IMR-90 (cell line): ENCODE measurements at regions not wholly inside any gene's neighbourhood (a gene's known extent, or its start where the extent isn't known, plus 50 kb on each side); places are given as distances from the start of the nearest gene placed in this dataset.

Experiments
- ATAC-seq: fragments of 200-7000 bp; cut with Tn5 transposase; 2 replicates; pipeline ENCODE4 v1.9.1; 2020; ENCODE audit warnings: low read depth, mild to moderate bottlenecking, moderate library complexity
- BruUV-seq: library from RNA; stranded (reverse); fragments of 400-500 nt; replicated peaks from 2 replicates; lab custom pipeline; 2021; lab: Mats Ljungman, UMichigan
- CTCF ChIA-PET: fragments of 300-600 bp; formaldehyde crosslinking; extraction: SDS; loops from one replicate; lab custom pipeline; 2021; ENCODE audit warnings: antibody characterized with exemption; lab: Yijun Ruan, JAX
- POLR2A ChIA-PET: fragments of 300-600 bp; sonication (Branson Sonifier 250); formaldehyde crosslinking; loops from one replicate; lab custom pipeline; 2022; ENCODE audit warnings: antibody characterized with exemption; ENCODE audit not compliant: unreplicated experiment; lab: Charles Lee
- DNase-seq: peaks from one replicate; pipeline ENCODE4 v3.0.0; 2013
- H2AFZ ChIP-seq: replicated peaks from 2 replicates; pipeline ENCODE3; 2013; ENCODE audit warnings: low read length, mild to moderate bottlenecking; ENCODE audit not compliant: poor library complexity
- H2AK5ac ChIP-seq: 2 replicates; pipeline ENCODE4 v1.6.1; 2013; ENCODE audit warnings: low read depth, low read length, inconsistent platforms
- H2AK9ac ChIP-seq: replicated peaks from 2 replicates; pipeline ENCODE3; 2013; ENCODE audit warnings: mild to moderate bottlenecking, low read depth, low read length, moderate library complexity; ENCODE audit not compliant: poor library complexity
- H2BK120ac ChIP-seq: 2 replicates; pipeline ENCODE4 v1.6.1; 2013; ENCODE audit warnings: low read depth, low read length, inconsistent platforms
- H2BK15ac ChIP-seq: 3 replicates; pipeline ENCODE4 v1.6.1; 2013; ENCODE audit warnings: low read depth, low read length, inconsistent platforms
- H2BK20ac ChIP-seq: 2 replicates; pipeline ENCODE4 v1.6.1; 2013; ENCODE audit warnings: low read depth, mild to moderate bottlenecking, inconsistent platforms, low read length, moderate library complexity
- H2BK5ac ChIP-seq: 2 replicates; pipeline ENCODE4 v1.6.1; 2013; ENCODE audit warnings: mild to moderate bottlenecking, low read depth, low read length, inconsistent platforms; ENCODE audit not compliant: poor library complexity, severe bottlenecking
- H3K14ac ChIP-seq: replicated peaks from 2 replicates; pipeline ENCODE4 v1.6.1; 2013; ENCODE audit warnings: low read depth, low read length, inconsistent platforms
- H3K18ac ChIP-seq: 2 replicates; pipeline ENCODE4 v1.6.1; 2013; ENCODE audit warnings: low read depth, low read length, control low read depth
- H3K23ac ChIP-seq: 2 replicates; pipeline ENCODE4 v1.6.1; 2013; ENCODE audit warnings: low read depth, low read length, inconsistent platforms
- H3K27ac ChIP-seq: 2 replicates; pipeline ENCODE4 v1.5.1; 2013; ENCODE audit warnings: mild to moderate bottlenecking, control low read depth, low read length; ENCODE audit not compliant: insufficient read depth
- H3K27me3 ChIP-seq: 2 replicates; pipeline ENCODE4 v1.6.1; 2013; ENCODE audit warnings: low read length; ENCODE audit not compliant: control insufficient read depth, insufficient read depth
- H3K36me3 ChIP-seq: 2 replicates; pipeline ENCODE4 v1.6.1; 2013; ENCODE audit warnings: low read length, mixed read lengths; ENCODE audit not compliant: control insufficient read depth, insufficient read depth
- H3K4ac ChIP-seq: 2 replicates; pipeline ENCODE4 v1.6.1; 2013; ENCODE audit warnings: low read depth, low read length, inconsistent platforms
- H3K4me1 ChIP-seq: 2 replicates; pipeline ENCODE4 v1.6.1; 2013; ENCODE audit warnings: low read length, mixed read lengths; ENCODE audit not compliant: control insufficient read depth, insufficient read depth
- H3K4me2 ChIP-seq: 2 replicates; pipeline ENCODE4 v1.6.1; 2013; ENCODE audit warnings: low read depth, mild to moderate bottlenecking, control low read depth, low read length, moderate library complexity
- H3K4me3 ChIP-seq: 2 replicates; pipeline ENCODE4 v1.5.1; 2013; ENCODE audit warnings: low read depth, mild to moderate bottlenecking, control low read depth, low read length, moderate library complexity; ENCODE audit not compliant: insufficient read depth
- H3K56ac ChIP-seq: 2 replicates; pipeline ENCODE4 v1.6.1; 2013; ENCODE audit warnings: low read length, inconsistent platforms; ENCODE audit not compliant: insufficient read depth; ENCODE audit errors: extremely low read depth
- H3K79me1 ChIP-seq, 2 experiments: 2 replicates each; pipeline ENCODE4 v1.6.1; 2013; ENCODE audit warnings: low read length in 2 of 2, inconsistent platforms in 1 of 2, low read depth in 1 of 2
- H3K9ac ChIP-seq: 2 replicates; pipeline ENCODE4 v1.6.1; 2013; ENCODE audit warnings: low read depth, low read length, control low read depth
- H3K9me1 ChIP-seq: 2 replicates; pipeline ENCODE4 v1.6.1; 2013; ENCODE audit warnings: low read length, inconsistent platforms; ENCODE audit not compliant: insufficient read depth
- H3K9me3 ChIP-seq: 2 replicates; pipeline ENCODE4 v1.6.1; 2013; ENCODE audit warnings: low read length; ENCODE audit not compliant: control insufficient read depth, insufficient read depth
- H4K20me1 ChIP-seq: 2 replicates; pipeline ENCODE4 v1.6.1; 2013; ENCODE audit warnings: low read length, inconsistent platforms; ENCODE audit not compliant: insufficient read depth
- H4K5ac ChIP-seq: 2 replicates; pipeline ENCODE4 v1.6.1; 2013; ENCODE audit warnings: mild to moderate bottlenecking, low read depth, low read length, control low read depth
- H4K8ac ChIP-seq, 2 experiments: 2 replicates each; pipeline ENCODE4 v1.6.1; 2013; ENCODE audit warnings: low read depth in 2 of 2, low read length in 2 of 2, control low read depth in 1 of 2, inconsistent platforms in 1 of 2
- H4K91ac ChIP-seq: 2 replicates; pipeline ENCODE4 v1.6.1; 2013; ENCODE audit warnings: low read depth, low read length, inconsistent platforms; ENCODE audit not compliant: insufficient read depth
- BHLHE40 ChIP-seq: fragments of 150-350 bp; IDR thresholded peaks from 2 replicates; pipeline ENCODE4 v1.6.1; 2016; ENCODE audit warnings: mild to moderate bottlenecking, low read depth, low read length
- CEBPB ChIP-seq: IDR thresholded peaks from 2 replicates; pipeline ENCODE4 v1.6.1; 2012; ENCODE audit warnings: low read depth, low read length, improper control_type of control experiment
- CHD1 ChIP-seq: IDR thresholded peaks from 2 replicates; pipeline ENCODE4 v1.6.1; 2012; ENCODE audit warnings: low read depth, low read length, improper control_type of control experiment
- CTCF ChIP-seq: conservative IDR thresholded peaks from 2 replicates; pipeline ENCODE4 v1.5.1; 2012; ENCODE audit warnings: mild to moderate bottlenecking, low read depth, low read length, improper control_type of control experiment
- ELK1 ChIP-seq: fragments of 150-350 bp; IDR thresholded peaks from 2 replicates; pipeline ENCODE4 v1.6.1; 2016; ENCODE audit warnings: low read depth, mild to moderate bottlenecking, low read length, moderate library complexity, borderline replicate concordance
- FOS ChIP-seq: fragments of 150-350 bp; IDR thresholded peaks from 2 replicates; pipeline ENCODE4 v1.6.1; 2016; ENCODE audit warnings: low read depth, low read length
- MAFK ChIP-seq: IDR thresholded peaks from 2 replicates; pipeline ENCODE4 v1.6.1; 2012; ENCODE audit warnings: low read depth, low read length, improper control_type of control experiment
- MAZ ChIP-seq: IDR thresholded peaks from 2 replicates; pipeline ENCODE4 v1.6.1; 2012; ENCODE audit warnings: low read depth, mild to moderate bottlenecking, low read length, improper control_type of control experiment, moderate library complexity, borderline replicate concordance
- NFE2L2 ChIP-seq: fragments of 150-350 bp; IDR thresholded peaks from 2 replicates; pipeline ENCODE4 v1.6.1; 2016; ENCODE audit warnings: low read depth, mild to moderate bottlenecking, low read length
- POLR2A ChIP-seq: IDR thresholded peaks from 2 replicates; pipeline ENCODE4 v1.6.1; 2012; ENCODE audit warnings: mild to moderate bottlenecking, low read depth, low read length
- RCOR1 ChIP-seq: IDR thresholded peaks from 2 replicates; pipeline ENCODE4 v1.6.1; 2012; ENCODE audit warnings: mild to moderate bottlenecking, low read length, improper control_type of control experiment; ENCODE audit not compliant: insufficient replicate concordance
- RFX5 ChIP-seq: IDR thresholded peaks from 2 replicates; pipeline ENCODE4 v1.8.0; 2012; ENCODE audit warnings: low read depth, mild to moderate bottlenecking, low read length, moderate library complexity
- SMC3 ChIP-seq: fragments of 150-350 bp; IDR thresholded peaks from 2 replicates; pipeline ENCODE4 v1.6.1; 2016; ENCODE audit warnings: low read depth, mild to moderate bottlenecking, antibody characterized with exemption, low read length, moderate library complexity
- USF2 ChIP-seq: fragments of 150-350 bp; IDR thresholded peaks from 2 replicates; pipeline ENCODE4 v1.6.1; 2017; ENCODE audit warnings: mild to moderate bottlenecking, antibody characterized with exemption, low read length, low read depth
- WGBS, 2 experiments: methylation state at CpG; one replicate each; pipeline versions ENCODE4 v1.1.5 to v1.1.7; 2013; ENCODE audit warnings: missing lambda C conversion rate in 2 of 2; ENCODE audit not compliant: insufficient read length in 1 of 2; ENCODE audit errors: extremely low coverage in 2 of 2; 5-methylcytosine and 5-hydroxymethylcytosine counted together
- dilution Hi-C: fragments of 300-500 bp; cut with HindIII; formaldehyde crosslinking; loops from one replicate; pipeline ENCODE4 v1.14.3; 2018; ENCODE audit warnings: low sequenced_read_pairs; ENCODE audit not compliant: unreplicated experiment
- in situ Hi-C: fragments of 300-500 bp; cut with MboI; formaldehyde crosslinking; loops from 3 replicates; pipeline ENCODE4 v1.14.3; 2019; ENCODE audit warnings: low sequenced_read_pairs, inconsistent platforms, mixed read lengths
- intact Hi-C: fragments of 100-400 bp; cut with micrococcal nuclease; formaldehyde crosslinking; loops from 2 replicates; pipeline ENCODE4 v1.10.0; 2022

GRCh38 chr7:48786951-48787350 is 137.4 kb upstream of the CDC14C start:
- Histone ChIP-seq H3K18ac (no peak overlapping the region), H3K9ac (no peak overlapping the region), H2AK9ac (no peak overlapping the region), H2AK5ac (no peak overlapping the region), H4K91ac (no peak overlapping the region), H3K27me3 (no peaks in the 10 kb centered on the region), H3K4ac (no peak overlapping the region), H4K8ac (no peak overlapping the region), H3K27ac (no peak overlapping the region), H2BK120ac (no peak overlapping the region), H3K14ac (no peak overlapping the region), H4K20me1 (no peaks in the 10 kb centered on the region), H2BK15ac (no peak overlapping the region), H3K23ac (no peak overlapping the region), H3K36me3 (no peaks in the 10 kb centered on the region), H3K4me3 (no peak overlapping the region), H4K5ac (no peak overlapping the region), H2BK5ac (no peak overlapping the region), H3K56ac (no peak overlapping the region), H3K79me1 (no peaks in the 10 kb centered on the region), H3K9me1 (no peaks in the 10 kb centered on the region), H3K4me2 (no peak overlapping the region), H3K4me1 (no peaks in the 10 kb centered on the region), H2BK20ac (no peak overlapping the region), H2AFZ (no peak overlapping the region), H3K9me3 (peaks cover 3% of the 10 kb centered on the region; the same call in 1 of the 2 replicates)
- ChIA-PET CTCF (no interaction called here), POLR2A (no interaction called here)
- dilution Hi-C loops, result no loop called here
- ATAC-seq (no peak), DNase-seq (no peak)
- no TSS peak for BruUV-seq
- in situ Hi-C loops, result no loop called here
- intact Hi-C loops, result no loop called here
- no peak for TF ChIP-seq RFX5
- TF ChIP-seq FOS, result no peak
- no peak for TF ChIP-seq CEBPB
- TF ChIP-seq NFE2L2, result no peak
- TF ChIP-seq MAFK, result no peak
- no peak for TF ChIP-seq BHLHE40
- no peak for TF ChIP-seq POLR2A
- no peak for TF ChIP-seq ELK1
- TF ChIP-seq CTCF, result no peak
- no peak for TF ChIP-seq SMC3
- TF ChIP-seq USF2, result no peak
- TF ChIP-seq CHD1, result no peak
- no peak for TF ChIP-seq RCOR1
- TF ChIP-seq MAZ, result no peak
- no CpG with 5 or more reads among the region's 3 CpGs for WGBS, 2 experiments
